ENCODE measurements at regions not wholly inside any gene's neighbourhood (a gene's known extent, or its start where the extent isn't known, plus 50 kb on each side); places are given as distances from the start of the nearest gene placed in this dataset.

GRCh38 chr10:61184429-61184828 lies 240.4 kb upstream of the RHOBTB1 start:
- H3K4me1 ChIP-seq (ENCODE audit: control insufficient read depth in 4 of 4, insufficient read depth in 4 of 4, low read length in 3 of 4) = no peaks in the 10 kb centered on the region
- 68% methylated on average over 2 of the region's 2 CpGs for WGBS
- no peak for DNase-seq (ENCODE audit: low spot score)
- H3K27ac ChIP-seq (ENCODE audit: low read depth in 1 of 2, low read length in 2 of 2) = no peak overlapping the region
- no peak overlapping the region for H3K4me3 ChIP-seq (ENCODE audit: low read depth in 1 of 3, low read length in 3 of 3)
- no peaks in the 10 kb centered on the region for H3K9me3 ChIP-seq (ENCODE audit: control insufficient read depth in 4 of 4, low read length in 3 of 4)
- no peak overlapping the region for H3K9ac ChIP-seq (ENCODE audit: low read depth in 1 of 2, low read length in 2 of 2)
- no peaks in the 10 kb centered on the region for H3K27me3 ChIP-seq (ENCODE audit: control insufficient read depth in 4 of 4, insufficient read depth in 4 of 4, low read length in 3 of 4)
- H3K36me3 ChIP-seq (ENCODE audit: control insufficient read depth in 4 of 4, insufficient read depth in 3 of 4, low read depth in 1 of 4, low read length in 3 of 4) = no peaks in the 10 kb centered on the region
- TF ChIP-seq HNF4A (conservative IDR thresholded peaks at IDR 0.05) (no peak), REST (IDR thresholded peaks at IDR 0.05) (no peak), FOXA1 (IDR thresholded peaks at IDR 0.05) (no peak), JUND (IDR thresholded peaks at IDR 0.05) (no peak), ATF3 (IDR thresholded peaks at IDR 0.05) (no peak), GABPA (IDR thresholded peaks at IDR 0.05 in 1 of 2, conservative IDR thresholded peaks at IDR 0.05 in 1 of 2) (no peak), EGR1 (IDR thresholded peaks at IDR 0.05; ENCODE audit: low read depth in 2 of 2) (no peak), HNF4G (IDR thresholded peaks at IDR 0.05) (no peak), FOXA2 (IDR thresholded peaks at IDR 0.05) (no peak), ZBTB33 (IDR thresholded peaks at IDR 0.05) (no peak), RXRA (IDR thresholded peaks at IDR 0.05) (no peak), SP1 (IDR thresholded peaks at IDR 0.05) (no peak), TAF1 (conservative IDR thresholded peaks at IDR 0.05) (no peak), RAD21 (IDR thresholded peaks at IDR 0.05) (no peak), MAX (IDR thresholded peaks at IDR 0.05) (no peak), YY1 (IDR thresholded peaks at IDR 0.05) (no peak), CTCF (IDR thresholded peaks at IDR 0.05; ENCODE audit: low read depth, low read length, missing input control) (no peak), NR2F2 (IDR thresholded peaks at IDR 0.05) (no peak)

All from liver (tissue), 8 donors.